ENCODE measurements at regions not wholly inside any gene's neighbourhood (a gene's known extent, or its start where the extent isn't known, plus 50 kb on each side); places are given as distances from the start of the nearest gene placed in this dataset.

- Histone ChIP-seq H3K36me3 (ENCODE audit: insufficient read depth, low read length) (no peaks in the 10 kb centered on the region), H3K9ac (ENCODE audit: low read length) (no peak overlapping the region), H3K4me1 (ENCODE audit: insufficient read depth, low read length, severe bottlenecking) (no peaks in the 10 kb centered on the region), H3F3A (ENCODE audit: insufficient read depth, low read length) (no peaks in the 10 kb centered on the region), H3K4me2 (ENCODE audit: low read length) (no peak overlapping the region), H3K9me3 (ENCODE audit: low read length) (no peaks in the 10 kb centered on the region), H3K27me3 (ENCODE audit: insufficient read depth, low read length) (no peaks in the 10 kb centered on the region), H3K79me2 (ENCODE audit: insufficient read depth, low read length) (no peaks in the 10 kb centered on the region), H2AFZ (ENCODE audit: low read length) (no peak overlapping the region), H4K20me1 (ENCODE audit: insufficient read depth, low read length) (no peaks in the 10 kb centered on the region), H3K4me3 (ENCODE audit: low read depth, low read length, poor library complexity, severe bottlenecking) (no peak overlapping the region), H3K9me2 (ENCODE audit: low read depth, low read length) (no peaks in the 10 kb centered on the region), H3K27ac (ENCODE audit: low read depth, low read length, poor library complexity, severe bottlenecking) (no peak overlapping the region)
- TF ChIP-seq EZH2 (IDR thresholded peaks at IDR 0.05; ENCODE audit: borderline replicate concordance, low read length) (no peak), CTCF (IDR thresholded peaks at IDR 0.05; ENCODE audit: low read length) (no peak)
Observed at GRCh38 chr5:114206640-114207039, 155.2 kb upstream of the KCNN2 start.

- Histone ChIP-seq H4K20me1 (ENCODE audit: insufficient read depth, low read length) (no peaks in the 10 kb centered on the region), H3K36me3 (ENCODE audit: insufficient read depth, low read length) (no peaks in the 10 kb centered on the region), H3K4me1 (ENCODE audit: insufficient read depth, low read length, severe bottlenecking) (no peaks in the 10 kb centered on the region), H3K79me2 (ENCODE audit: insufficient read depth, low read length) (no peaks in the 10 kb centered on the region), H3K4me3 (ENCODE audit: low read depth, low read length, poor library complexity, severe bottlenecking) (no peak overlapping the region), H3K9ac (ENCODE audit: low read length) (no peak overlapping the region), H3K27ac (ENCODE audit: low read depth, low read length, poor library complexity, severe bottlenecking) (no peak overlapping the region), H3K9me3 (ENCODE audit: low read length) (no peaks in the 10 kb centered on the region), H3K27me3 (ENCODE audit: insufficient read depth, low read length) (no peaks in the 10 kb centered on the region), H3F3A (ENCODE audit: insufficient read depth, low read length) (no peaks in the 10 kb centered on the region), H2AFZ (ENCODE audit: low read length) (no peak overlapping the region), H3K4me2 (ENCODE audit: low read length) (no peak overlapping the region), H3K9me2 (ENCODE audit: low read depth, low read length) (no peaks in the 10 kb centered on the region)
- TF ChIP-seq CTCF (IDR thresholded peaks at IDR 0.05; ENCODE audit: low read length): no peak
- TF ChIP-seq EZH2 (IDR thresholded peaks at IDR 0.05; ENCODE audit: borderline replicate concordance, low read length): no peak
Observed at GRCh38 chr5:114207615-114208014, 154.3 kb upstream of the KCNN2 start.

- Histone ChIP-seq H3K9ac (ENCODE audit: low read length) (no peak overlapping the region), H3K36me3 (ENCODE audit: insufficient read depth, low read length) (no peaks in the 10 kb centered on the region), H3K9me2 (ENCODE audit: low read depth, low read length) (no peaks in the 10 kb centered on the region), H3F3A (ENCODE audit: insufficient read depth, low read length) (no peaks in the 10 kb centered on the region), H3K9me3 (ENCODE audit: low read length) (no peaks in the 10 kb centered on the region), H3K27me3 (ENCODE audit: insufficient read depth, low read length) (no peaks in the 10 kb centered on the region), H4K20me1 (ENCODE audit: insufficient read depth, low read length) (no peaks in the 10 kb centered on the region), H3K27ac (ENCODE audit: low read depth, low read length, poor library complexity, severe bottlenecking) (no peak overlapping the region), H3K4me3 (ENCODE audit: low read depth, low read length, poor library complexity, severe bottlenecking) (no peak overlapping the region), H3K4me2 (ENCODE audit: low read length) (no peak overlapping the region), H2AFZ (ENCODE audit: low read length) (no peak overlapping the region), H3K4me1 (ENCODE audit: insufficient read depth, low read length, severe bottlenecking) (no peaks in the 10 kb centered on the region), H3K79me2 (ENCODE audit: insufficient read depth, low read length) (no peaks in the 10 kb centered on the region)
- TF ChIP-seq EZH2 (IDR thresholded peaks at IDR 0.05; ENCODE audit: borderline replicate concordance, low read length): no peak
- TF ChIP-seq CTCF (IDR thresholded peaks at IDR 0.05; ENCODE audit: low read length): no peak
Observed at GRCh38 chr5:114208120-114208519, 153.8 kb upstream of the KCNN2 start.
